SH-SY5Y (cell line): ENCODE measurements at regions not wholly inside any gene's neighbourhood (a gene's known extent, or its start where the extent isn't known, plus 50 kb on each side); places are given as distances from the start of the nearest gene placed in this dataset.

Experiments
- GATA2 ChIP-seq: IDR thresholded peaks from 2 replicates; pipeline ENCODE4 v1.6.1; 2011; ENCODE audit warnings: mild to moderate bottlenecking, low read depth, low read length
- GATA3 ChIP-seq: IDR thresholded peaks from 2 replicates; pipeline ENCODE4 v1.6.1; 2011; ENCODE audit warnings: low read depth, mild to moderate bottlenecking, low read length, moderate library complexity

- TF ChIP-seq GATA2 (no peak), GATA3 (no peak)
Observed at GRCh38 chr14:97336816-97337215, 539.6 kb downstream of the VRK1 start.
